Activated T-helper 1 cell treated with Interleukin-2 at 50 U/mL for 16 hours (primary cell): ENCODE measurements at regions not wholly inside any gene's neighbourhood (a gene's known extent, or its start where the extent isn't known, plus 50 kb on each side); places are given as distances from the start of the nearest gene placed in this dataset.

Experiments used
- DNase-seq: peaks from one replicate; pipeline ENCODE4 v3.0.0-alpha.2; 2020; ENCODE audit warnings: low read depth

DNA sequence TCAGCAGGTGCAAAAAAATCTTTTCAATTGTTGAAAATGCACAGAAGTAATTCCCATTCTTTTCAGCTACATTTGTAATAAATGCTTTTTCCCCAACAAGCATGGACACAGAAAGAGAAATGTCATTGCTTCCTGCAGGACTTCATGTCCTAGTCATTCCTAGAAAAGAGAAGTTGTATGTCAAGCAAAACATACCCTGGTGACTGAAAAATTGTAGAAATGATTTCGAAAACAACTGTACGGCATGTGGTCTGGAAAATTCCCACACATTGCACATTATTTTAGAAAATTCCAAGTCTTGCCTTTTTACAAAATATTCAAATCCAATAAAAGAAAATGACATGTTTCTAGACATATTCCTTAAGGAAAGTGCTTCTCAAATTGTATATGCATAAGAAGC lies 50.4 kb upstream of the ALCAM start:
- DNase-seq = no peak
